ENCODE measurements at regions not wholly inside any gene's neighbourhood (a gene's known extent, or its start where the extent isn't known, plus 50 kb on each side); places are given as distances from the start of the nearest gene placed in this dataset.

DNA sequence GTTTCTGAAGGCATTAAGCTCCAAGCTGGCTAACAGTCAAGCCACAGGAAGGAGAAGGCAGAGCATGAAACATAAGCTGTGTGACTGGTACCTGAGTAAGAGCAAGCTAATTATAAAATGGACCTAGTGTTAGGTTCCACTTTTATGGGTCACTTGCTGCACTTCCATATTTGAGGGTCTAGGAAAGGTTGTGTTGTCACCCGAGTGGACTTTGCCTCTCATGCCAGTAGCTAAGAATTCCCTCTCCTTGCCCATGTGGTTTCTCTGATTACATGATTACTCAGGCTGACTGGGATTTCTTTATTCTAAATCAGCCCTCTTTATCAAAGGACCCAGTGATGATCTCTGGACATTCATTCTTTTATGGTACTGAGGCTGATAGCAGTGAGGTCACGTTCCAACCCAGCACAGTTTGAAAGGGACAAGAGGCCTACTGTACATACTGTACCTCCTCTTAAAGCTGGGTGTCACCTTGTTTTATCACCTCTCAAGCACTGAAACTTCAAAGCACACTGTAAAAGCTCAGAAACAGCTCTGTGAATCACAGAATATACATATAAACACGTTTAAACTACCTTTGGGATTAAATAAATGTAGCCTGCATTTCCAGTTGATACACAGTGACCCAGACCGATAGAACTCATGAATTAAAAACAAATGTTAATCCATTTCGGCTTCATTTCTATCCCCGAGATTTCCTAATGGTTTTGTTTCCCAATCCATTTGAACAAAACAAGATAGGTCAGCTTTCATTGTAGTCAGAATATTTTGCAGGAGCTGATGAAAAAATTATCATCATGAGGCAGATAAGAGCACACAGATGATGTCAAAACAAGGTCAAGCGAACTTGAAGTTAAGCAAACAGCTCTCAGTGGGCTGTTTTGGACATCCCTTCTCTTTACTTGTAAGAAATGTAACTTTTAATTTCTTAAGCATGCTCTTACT lies 96.5 kb downstream of the ALDH8A1 start:
- TF ChIP-seq, protein P1, sequence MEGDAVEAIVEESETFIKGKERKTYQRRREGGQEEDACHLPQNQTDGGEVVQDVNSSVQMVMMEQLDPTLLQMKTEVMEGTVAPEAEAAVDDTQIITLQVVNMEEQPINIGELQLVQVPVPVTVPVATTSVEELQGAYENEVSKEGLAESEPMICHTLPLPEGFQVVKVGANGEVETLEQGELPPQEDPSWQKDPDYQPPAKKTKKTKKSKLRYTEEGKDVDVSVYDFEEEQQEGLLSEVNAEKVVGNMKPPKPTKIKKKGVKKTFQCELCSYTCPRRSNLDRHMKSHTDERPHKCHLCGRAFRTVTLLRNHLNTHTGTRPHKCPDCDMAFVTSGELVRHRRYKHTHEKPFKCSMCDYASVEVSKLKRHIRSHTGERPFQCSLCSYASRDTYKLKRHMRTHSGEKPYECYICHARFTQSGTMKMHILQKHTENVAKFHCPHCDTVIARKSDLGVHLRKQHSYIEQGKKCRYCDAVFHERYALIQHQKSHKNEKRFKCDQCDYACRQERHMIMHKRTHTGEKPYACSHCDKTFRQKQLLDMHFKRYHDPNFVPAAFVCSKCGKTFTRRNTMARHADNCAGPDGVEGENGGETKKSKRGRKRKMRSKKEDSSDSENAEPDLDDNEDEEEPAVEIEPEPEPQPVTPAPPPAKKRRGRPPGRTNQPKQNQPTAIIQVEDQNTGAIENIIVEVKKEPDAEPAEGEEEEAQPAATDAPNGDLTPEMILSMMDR (IDR thresholded peaks at IDR 0.05) = no peak
- no peak for TF ChIP-seq POLR2A (IDR thresholded peaks at IDR 0.05)
